CD4-positive, alpha-beta T cell treated with Interleukin-1 beta for 1 hour (primary cell): ENCODE measurements at regions not wholly inside any gene's neighbourhood (a gene's known extent, or its start where the extent isn't known, plus 50 kb on each side); places are given as distances from the start of the nearest gene placed in this dataset.

Source experiments
- DNase-seq, 2 donors: peaks; one replicate each; pipeline ENCODE4 v3.0.0-alpha.2; 2020 to 2022

GRCh38 chr11:128361451-128362020 lies 225.8 kb downstream of the ETS1 start:
- DNase-seq = peak in 1 of 2 donors; percentile 13

GRCh38 chr11:128359515-128359914 lies 227.8 kb downstream of the ETS1 start:
- no peak for DNase-seq

- no peak for DNase-seq
Measured at GRCh38 chr11:128357073-128357472, 230.3 kb downstream of the ETS1 start.

- no peak for DNase-seq
Measured at GRCh38 chr11:128355558-128355957, 231.8 kb downstream of the ETS1 start.

- DNase-seq = no peak
Measured at GRCh38 chr11:128354476-128354875, 232.9 kb downstream of the ETS1 start.

- DNase-seq = no peak
Measured at GRCh38 chr11:128351168-128351567, 236.2 kb downstream of the ETS1 start.

- DNase-seq = no peak
Measured at GRCh38 chr11:128349650-128350299, 237.6 kb downstream of the ETS1 start.

GRCh38 chr11:128346804-128347203 lies 240.6 kb downstream of the ETS1 start:
- no peak for DNase-seq

GRCh38 chr11:128345316-128345715 lies 242.0 kb downstream of the ETS1 start:
- peak; percentile 26 to 78 for DNase-seq

GRCh38 chr11:128343870-128344269 lies 243.5 kb downstream of the ETS1 start:
- DNase-seq = no peak

GRCh38 chr11:128343135-128343514 lies 244.2 kb downstream of the ETS1 start:
- no peak for DNase-seq

- peak; percentile 62 to 69 for DNase-seq
Measured at GRCh38 chr11:128342511-128343134, 244.7 kb downstream of the ETS1 start.

GRCh38 chr11:128341280-128342248 lies 245.8 kb downstream of the ETS1 start:
- peak; percentile 73 to 82 for DNase-seq

GRCh38 chr11:128339792-128340191 lies 247.6 kb downstream of the ETS1 start:
- peak in 1 of 2 donors; percentile 31 for DNase-seq

GRCh38 chr11:128338811-128339210 lies 248.5 kb downstream of the ETS1 start:
- no peak for DNase-seq

- no peak for DNase-seq
Measured at GRCh38 chr11:128336203-128336602, 251.2 kb downstream of the ETS1 start.

GRCh38 chr11:128335729-128336128 lies 251.6 kb downstream of the ETS1 start:
- no peak for DNase-seq

GRCh38 chr11:128334311-128335044 lies 252.9 kb downstream of the ETS1 start:
- DNase-seq = no peak

GRCh38 chr11:128331317-128331716 lies 256.0 kb downstream of the ETS1 start:
- no peak for DNase-seq

GRCh38 chr11:128330203-128330602 lies 257.2 kb downstream of the ETS1 start:
- no peak for DNase-seq

- peak; percentile 57 to 68 for DNase-seq
Measured at GRCh38 chr11:128328955-128329551, 258.3 kb downstream of the ETS1 start.

GRCh38 chr11:128327274-128327673 lies 260.1 kb downstream of the ETS1 start:
- DNase-seq = no peak
